ENCODE measurements at regions not wholly inside any gene's neighbourhood (a gene's known extent, or its start where the extent isn't known, plus 50 kb on each side); places are given as distances from the start of the nearest gene placed in this dataset.

DNA sequence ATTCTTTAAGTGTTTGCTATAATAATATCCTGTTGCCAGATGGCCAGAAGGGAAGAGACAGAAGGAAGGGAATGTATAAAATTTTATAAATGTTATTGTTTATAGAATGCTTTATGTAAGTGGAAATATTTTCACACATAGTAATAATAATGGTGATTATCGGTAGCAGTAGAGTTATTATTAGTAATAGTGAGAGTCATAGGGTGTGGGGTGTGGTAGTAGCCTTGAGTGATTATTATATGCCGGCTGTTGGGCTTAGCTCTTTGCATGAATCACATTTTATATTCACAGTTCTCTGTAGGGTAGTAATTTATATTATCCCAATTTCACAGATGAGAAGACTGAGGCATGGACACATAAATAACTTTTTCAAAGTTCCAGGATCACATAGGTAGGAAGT, 391.4 kb downstream of the C12orf75 start:
- BruUV-seq (replicated peaks): no TSS peak

More for the DNA sequence above, 391.4 kb downstream of the C12orf75 start:
- H3K4me2 ChIP-seq (ENCODE audit: control insufficient read depth, insufficient read depth): peak overlapping the region; percentile 31; the same call in 1 of the 2 replicates
- FAIRE-seq (no peak), DNase-seq (ENCODE audit: low read depth, low spot score) (no peak), ATAC-seq (peak; percentile 73)
- CTCF ChIA-PET: no interaction called here
- H3K4me1 ChIP-seq (ENCODE audit: control insufficient read depth, insufficient read depth, low read length): peaks cover 7% of the 10 kb centered on the region; the same call in 1 of the 2 replicates
- RAD21 ChIA-PET (ENCODE audit: unreplicated experiment): no interaction called here
- H3K27me3 ChIP-seq (replicated peaks in 1 of 2; ENCODE audit: control insufficient read depth in 2 of 2, insufficient read depth in 2 of 2, low read length in 1 of 2): peaks cover 0 to 3% of the 10 kb centered on the region in 2 experiments; a peak in 2 of 4 replicates
- in situ Hi-C loops (cut with MboI) (no loop called here), intact Hi-C loops (cut with micrococcal nuclease; ENCODE audit: unreplicated experiment) (loop anchor here (1.0 kb wide), 2 partner anchors 43 to 351 kb away; no protein-coding TSS in a partner anchor)
- 2% methylated on average over 2 of the region's 2 CpGs for WGBS (ENCODE audit: insufficient coverage, insufficient replicate concordance, low lambda C conversion rate, missing lambda C conversion rate)
- TF ChIP-seq, protein P1, sequence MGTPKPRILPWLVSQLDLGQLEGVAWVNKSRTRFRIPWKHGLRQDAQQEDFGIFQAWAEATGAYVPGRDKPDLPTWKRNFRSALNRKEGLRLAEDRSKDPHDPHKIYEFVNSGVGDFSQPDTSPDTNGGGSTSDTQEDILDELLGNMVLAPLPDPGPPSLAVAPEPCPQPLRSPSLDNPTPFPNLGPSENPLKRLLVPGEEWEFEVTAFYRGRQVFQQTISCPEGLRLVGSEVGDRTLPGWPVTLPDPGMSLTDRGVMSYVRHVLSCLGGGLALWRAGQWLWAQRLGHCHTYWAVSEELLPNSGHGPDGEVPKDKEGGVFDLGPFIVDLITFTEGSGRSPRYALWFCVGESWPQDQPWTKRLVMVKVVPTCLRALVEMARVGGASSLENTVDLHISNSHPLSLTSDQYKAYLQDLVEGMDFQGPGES (IDR thresholded peaks at IDR 0.05): no peak
- TF ChIP-seq CREB1 (IDR thresholded peaks at IDR 0.05; ENCODE audit: low read depth) (no peak), POLR2AphosphoS5 (IDR thresholded peaks at IDR 0.05; ENCODE audit: low read length) (no peak), BMI1 (IDR thresholded peaks at IDR 0.05; ENCODE audit: borderline replicate concordance) (no peak), FOXM1 (IDR thresholded peaks at IDR 0.05; ENCODE audit: low read depth, low read length) (no peak), HCFC1 (IDR thresholded peaks at IDR 0.05; ENCODE audit: low read length) (no peak), IKZF2 (IDR thresholded peaks at IDR 0.05) (no peak), SMC3 (IDR thresholded peaks at IDR 0.05; ENCODE audit: borderline replicate concordance, low read length) (no peak), SREBF1 (IDR thresholded peaks at IDR 0.05; ENCODE audit: low read length) (no peak), MYC (IDR thresholded peaks at IDR 0.05; ENCODE audit: insufficient read depth, insufficient read length, insufficient replicate concordance, low read length, severe bottlenecking) (no peak), NBN (IDR thresholded peaks at IDR 0.05) (no peak), SUPT20H (IDR thresholded peaks at IDR 0.05; ENCODE audit: borderline replicate concordance, control insufficient read depth, low read depth, low read length) (no peak), KDM1A (IDR thresholded peaks at IDR 0.05; ENCODE audit: borderline replicate concordance) (no peak), EGR1 (IDR thresholded peaks at IDR 0.05; ENCODE audit: borderline replicate concordance in 1 of 2, low read depth in 2 of 2, low read length in 2 of 2) (no peak), ZNF24 (IDR thresholded peaks at IDR 0.05) (no peak), SPI1 (IDR thresholded peaks at IDR 0.05; ENCODE audit: borderline replicate concordance, insufficient read depth, low read depth, low read length) (no peak), STAT1 (conservative IDR thresholded peaks at IDR 0.05) (no peak), HDAC2 (IDR thresholded peaks at IDR 0.05) (no peak)
- TF ChIP-seq, protein P2, sequence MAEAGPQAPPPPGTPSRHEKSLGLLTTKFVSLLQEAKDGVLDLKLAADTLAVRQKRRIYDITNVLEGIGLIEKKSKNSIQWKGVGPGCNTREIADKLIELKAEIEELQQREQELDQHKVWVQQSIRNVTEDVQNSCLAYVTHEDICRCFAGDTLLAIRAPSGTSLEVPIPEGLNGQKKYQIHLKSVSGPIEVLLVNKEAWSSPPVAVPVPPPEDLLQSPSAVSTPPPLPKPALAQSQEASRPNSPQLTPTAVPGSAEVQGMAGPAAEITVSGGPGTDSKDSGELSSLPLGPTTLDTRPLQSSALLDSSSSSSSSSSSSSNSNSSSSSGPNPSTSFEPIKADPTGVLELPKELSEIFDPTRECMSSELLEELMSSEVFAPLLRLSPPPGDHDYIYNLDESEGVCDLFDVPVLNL (IDR thresholded peaks at IDR 0.05; ENCODE audit: low read depth, low read length): no peak
- TF ChIP-seq, protein P3, sequence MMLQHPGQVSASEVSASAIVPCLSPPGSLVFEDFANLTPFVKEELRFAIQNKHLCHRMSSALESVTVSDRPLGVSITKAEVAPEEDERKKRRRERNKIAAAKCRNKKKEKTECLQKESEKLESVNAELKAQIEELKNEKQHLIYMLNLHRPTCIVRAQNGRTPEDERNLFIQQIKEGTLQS (IDR thresholded peaks at IDR 0.05; ENCODE audit: borderline replicate concordance, extremely low read depth, low read depth, low read length): no peak
- POLR2A ChIA-PET: no interaction called here
- H4K20me1 ChIP-seq (ENCODE audit: control insufficient read depth, insufficient read depth): no peaks in the 10 kb centered on the region
- no peaks in the 10 kb centered on the region for H3K9me3 ChIP-seq (replicated peaks; ENCODE audit: control insufficient read depth, insufficient read depth, low read length)
- no peak overlapping the region for H2AFZ ChIP-seq (ENCODE audit: control insufficient read depth, low read depth, low read length)
- H3K27ac ChIP-seq (ENCODE audit: control insufficient read depth, insufficient read depth): no peak overlapping the region
- H3K4me3 ChIP-seq: no peak overlapping the region
- SMC1A ChIA-PET (ENCODE audit: uncharacterized antibody, unreplicated experiment): interaction anchor here (0.7 kb wide), 1 partner anchor 16 kb away, joined by 4 read pairs; no protein-coding TSS in a partner anchor
- no peak overlapping the region for H3K9ac ChIP-seq (ENCODE audit: control insufficient read depth, insufficient read depth, low read length)
- no peaks in the 10 kb centered on the region for H3K36me3 ChIP-seq (ENCODE audit: control insufficient read depth in 2 of 2, insufficient read depth in 2 of 2, low read length in 1 of 2)
- no peaks in the 10 kb centered on the region for H3K79me2 ChIP-seq (ENCODE audit: control insufficient read depth, insufficient read depth, low read length)
